ENCODE measurements at regions not wholly inside any gene's neighbourhood (a gene's known extent, or its start where the extent isn't known, plus 50 kb on each side); places are given as distances from the start of the nearest gene placed in this dataset.

- ATAC-seq: no peak
These were observed 51.2 kb upstream of the UBR2 start for GRCh38 chr6:42512579-42512978.

- ATAC-seq: peak; percentile 62
These were observed 51.9 kb upstream of the UBR2 start for GRCh38 chr6:42511803-42512422.

GRCh38 chr6:42510795-42511194, 53.0 kb upstream of the UBR2 start:
- ATAC-seq: no peak

- ATAC-seq: no peak
These were observed 54.1 kb upstream of the UBR2 start for GRCh38 chr6:42509765-42510164.

GRCh38 chr6:42509256-42509655, 54.6 kb upstream of the UBR2 start:
- no peak for ATAC-seq

- ATAC-seq: no peak
These were observed 55.9 kb upstream of the UBR2 start for GRCh38 chr6:42507901-42508300.

GRCh38 chr6:42507195-42507594, 55.5 kb upstream of the TRERF1 start:
- ATAC-seq: no peak

GRCh38 chr6:42506070-42506469, 54.3 kb upstream of the TRERF1 start:
- no peak for ATAC-seq

GRCh38 chr6:42505385-42505718, 53.6 kb upstream of the TRERF1 start:
- peak; percentile 45 for ATAC-seq

- ATAC-seq: no peak
These were observed 52.2 kb upstream of the TRERF1 start for GRCh38 chr6:42503894-42504293.

- no peak for ATAC-seq
These were observed 51.3 kb upstream of the TRERF1 start for GRCh38 chr6:42502990-42503389.

GRCh38 chr6:42502127-42502526, 50.4 kb upstream of the TRERF1 start:
- ATAC-seq: no peak

Data from esophagus mucosa (tissue), 1 donor.